HL-60/S4 (cell line): ENCODE measurements at regions not wholly inside any gene's neighbourhood (a gene's known extent, or its start where the extent isn't known, plus 50 kb on each side); places are given as distances from the start of the nearest gene placed in this dataset.

Experiments
- in situ Hi-C: fragments of 300-500 bp; cut with MboI; formaldehyde crosslinking; loops from 2 replicates; pipeline ENCODE4 v1.14.3; 2022; ENCODE audit warnings: low sequenced_read_pairs

DNA sequence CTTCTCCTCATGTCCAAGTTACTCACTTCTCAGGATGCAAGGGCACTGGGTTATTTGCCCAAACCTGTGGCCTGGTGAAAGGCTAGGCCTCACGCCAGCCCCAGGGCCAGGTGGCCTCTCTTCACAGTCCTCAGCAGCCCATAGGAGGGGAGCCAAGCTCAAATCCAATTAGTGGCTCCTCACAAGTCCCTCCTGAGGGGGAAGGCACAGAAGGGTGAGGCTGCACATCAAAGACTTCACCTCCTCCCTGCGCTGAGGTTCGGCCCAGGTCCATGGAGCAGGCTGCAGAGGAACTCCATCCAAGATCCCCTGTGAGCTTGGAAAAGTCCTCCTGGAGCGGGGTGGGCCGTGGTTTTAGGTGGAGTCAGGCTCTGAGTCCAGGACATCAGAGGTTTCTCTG lies 320.0 kb downstream of the FOXL1 start:
- in situ Hi-C loops: no loop called here

DNA sequence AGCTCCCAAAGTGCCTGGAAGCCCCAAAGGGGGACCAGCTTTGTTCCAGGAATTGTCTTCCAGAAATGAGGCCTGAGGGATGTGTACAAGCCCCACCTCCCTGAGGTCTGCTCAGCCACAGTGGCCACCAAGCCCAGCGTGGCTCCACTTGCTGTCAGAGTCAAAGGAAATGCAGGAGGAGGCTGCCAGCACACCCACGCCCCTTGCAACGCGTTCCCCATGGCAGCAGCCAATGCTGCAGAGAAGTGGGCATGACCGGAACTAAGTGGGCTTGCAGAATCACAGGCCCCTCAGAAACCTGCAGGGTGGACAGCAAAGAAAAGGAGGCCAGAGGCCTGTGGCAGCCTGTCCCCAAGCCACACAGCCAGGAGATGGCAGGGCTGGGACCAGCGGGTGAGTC lies 320.8 kb downstream of the FOXL1 start:
- in situ Hi-C loops: no loop called here

DNA sequence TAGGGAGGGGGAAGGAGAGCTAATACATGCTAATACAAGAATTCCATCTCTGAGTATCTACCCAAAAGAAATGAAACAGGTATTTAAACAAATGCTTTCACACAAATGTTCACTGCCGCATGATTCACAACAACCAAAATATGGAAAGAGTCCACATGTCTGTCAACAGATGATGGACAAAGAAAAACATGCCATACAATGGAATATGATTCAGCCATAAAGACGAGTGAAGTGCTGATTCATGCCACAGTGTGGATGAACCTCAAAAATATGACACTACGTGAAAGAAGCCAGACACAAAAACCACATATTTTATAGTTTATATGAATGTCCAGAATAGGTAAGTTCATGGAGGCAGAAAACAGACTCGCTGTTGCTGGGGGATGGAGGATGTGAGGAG lies 321.4 kb downstream of the FOXL1 start:
- in situ Hi-C loops: no loop called here

DNA sequence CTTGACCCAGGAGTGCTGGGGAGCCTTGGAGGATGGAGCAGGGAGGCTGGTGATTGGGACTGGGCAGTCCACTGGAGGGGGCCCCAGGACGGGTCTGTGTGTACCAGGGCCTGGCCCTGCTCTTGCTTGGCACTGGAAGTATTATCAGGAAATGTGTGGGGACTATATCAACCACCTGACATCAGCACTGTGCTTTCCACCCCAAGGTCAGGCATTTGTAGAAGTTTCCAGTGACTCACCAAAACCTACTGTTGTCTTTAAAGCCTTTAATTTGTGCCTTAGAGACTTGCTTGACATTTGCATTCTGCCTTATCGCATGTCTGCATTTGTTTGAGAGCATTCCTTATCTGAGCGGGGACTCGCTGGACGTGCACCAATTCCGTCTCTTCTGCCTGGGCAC lies 323.1 kb downstream of the FOXL1 start:
- in situ Hi-C loops: no loop called here

DNA sequence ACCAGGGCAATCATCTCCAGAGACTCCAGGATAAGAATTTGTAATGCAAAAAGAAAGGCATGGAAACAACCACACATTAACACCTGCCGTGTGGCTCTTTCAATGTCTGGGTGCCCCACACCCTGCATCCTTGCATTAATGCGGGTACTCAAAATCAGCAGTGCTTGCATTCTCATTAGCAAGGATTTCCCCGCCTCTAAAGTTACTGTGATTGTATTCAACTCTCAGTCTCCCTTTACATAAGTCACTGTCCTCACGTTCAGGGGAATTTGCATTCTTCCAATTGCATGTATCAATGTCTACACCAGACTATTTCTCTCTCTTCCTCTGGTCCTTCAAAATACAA lies 324.3 kb downstream of the FOXL1 start:
- in situ Hi-C loops: no loop called here

DNA sequence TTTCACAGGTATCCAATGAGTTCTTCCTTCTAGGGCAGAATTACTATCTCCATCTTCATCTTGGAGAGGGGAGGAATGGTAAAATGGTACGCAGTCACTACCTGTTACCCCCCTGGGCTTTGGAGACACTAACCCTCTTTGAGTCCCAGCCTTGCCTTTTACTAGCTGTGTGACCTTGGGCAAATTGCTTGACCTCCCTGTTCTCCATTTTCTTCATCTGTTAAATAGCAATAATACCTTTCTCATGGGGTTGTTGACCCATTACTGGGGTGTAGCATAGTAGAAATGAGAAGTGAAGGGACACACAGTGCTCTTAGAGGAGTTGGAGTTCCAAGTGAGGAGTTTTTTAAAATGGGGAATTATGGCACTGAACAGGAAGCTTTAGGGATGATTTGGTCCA lies 324.7 kb downstream of the FOXL1 start:
- in situ Hi-C loops: no loop called here

DNA sequence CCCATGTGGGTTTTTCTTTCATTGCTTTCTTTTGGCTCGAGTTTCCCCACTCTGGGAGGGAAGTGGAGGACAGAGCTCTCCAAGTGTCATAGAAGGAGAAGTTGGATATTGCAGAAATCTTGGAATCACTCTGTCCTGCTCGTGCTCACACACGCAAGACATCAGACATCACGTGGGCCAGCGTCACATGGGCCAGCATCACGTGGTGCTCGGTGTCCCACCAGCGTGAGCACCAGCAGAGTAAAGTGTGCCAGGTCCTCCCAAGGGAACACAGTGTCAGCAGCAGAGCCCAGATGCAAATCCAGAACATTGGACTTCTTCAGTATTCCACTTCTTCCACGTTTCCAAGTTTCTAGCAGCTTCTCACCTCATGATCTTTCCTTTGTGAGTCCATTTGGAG lies 327.0 kb downstream of the FOXL1 start:
- in situ Hi-C loops: no loop called here

DNA sequence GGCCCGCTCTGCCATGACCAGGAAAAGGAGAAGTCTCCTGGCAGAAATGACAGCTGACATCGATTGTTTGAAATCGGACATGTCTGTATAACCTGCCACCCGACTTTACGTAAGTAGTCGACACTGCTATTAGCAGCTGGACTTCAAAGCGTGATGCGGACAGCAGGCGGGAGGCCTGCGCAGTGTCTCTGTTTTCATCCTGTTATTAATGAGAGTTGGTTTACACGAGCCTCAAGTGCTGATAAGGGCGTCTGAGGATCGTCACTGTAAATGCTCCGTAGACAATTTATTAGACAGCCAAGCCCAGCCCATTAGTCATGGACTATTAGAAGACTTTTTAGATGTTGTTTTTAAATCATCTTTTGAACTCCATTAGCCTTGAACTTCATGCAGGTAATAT lies 328.3 kb downstream of the FOXL1 start:
- in situ Hi-C loops: no loop called here

DNA sequence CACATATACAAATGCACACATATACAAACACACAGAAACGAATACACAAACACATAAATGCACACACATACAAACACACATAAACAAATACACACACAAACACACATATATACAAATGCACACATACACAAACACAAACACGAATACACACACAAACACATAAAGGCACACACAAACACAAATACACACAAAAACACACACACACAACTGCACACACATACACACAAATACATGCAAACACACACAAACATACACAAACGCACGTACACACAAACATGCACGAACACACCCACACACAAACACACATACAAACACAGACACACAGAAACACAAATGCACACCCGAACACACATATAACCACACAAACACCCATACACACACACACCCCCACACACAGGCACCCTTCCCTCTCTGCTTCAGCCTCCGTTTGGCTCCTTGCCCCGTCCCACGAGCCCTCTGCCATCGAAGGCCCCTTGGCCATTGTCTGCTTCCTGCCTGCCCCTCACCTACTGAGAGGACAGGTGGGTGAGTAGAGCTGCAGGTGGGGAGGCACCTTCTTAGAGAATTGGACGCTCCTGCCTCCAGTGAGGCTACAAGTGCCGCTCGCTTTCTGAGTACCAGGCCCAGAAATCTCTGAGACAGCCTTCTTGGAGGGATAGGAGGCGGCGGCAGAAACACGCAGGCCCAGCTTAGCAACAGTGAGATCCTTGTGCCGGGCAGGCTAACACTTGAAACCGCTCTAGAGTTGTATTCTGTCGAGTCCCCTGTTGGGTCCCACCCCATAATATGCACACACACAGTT lies 331.2 kb downstream of the FOXL1 start:
- in situ Hi-C loops: no loop called here

DNA sequence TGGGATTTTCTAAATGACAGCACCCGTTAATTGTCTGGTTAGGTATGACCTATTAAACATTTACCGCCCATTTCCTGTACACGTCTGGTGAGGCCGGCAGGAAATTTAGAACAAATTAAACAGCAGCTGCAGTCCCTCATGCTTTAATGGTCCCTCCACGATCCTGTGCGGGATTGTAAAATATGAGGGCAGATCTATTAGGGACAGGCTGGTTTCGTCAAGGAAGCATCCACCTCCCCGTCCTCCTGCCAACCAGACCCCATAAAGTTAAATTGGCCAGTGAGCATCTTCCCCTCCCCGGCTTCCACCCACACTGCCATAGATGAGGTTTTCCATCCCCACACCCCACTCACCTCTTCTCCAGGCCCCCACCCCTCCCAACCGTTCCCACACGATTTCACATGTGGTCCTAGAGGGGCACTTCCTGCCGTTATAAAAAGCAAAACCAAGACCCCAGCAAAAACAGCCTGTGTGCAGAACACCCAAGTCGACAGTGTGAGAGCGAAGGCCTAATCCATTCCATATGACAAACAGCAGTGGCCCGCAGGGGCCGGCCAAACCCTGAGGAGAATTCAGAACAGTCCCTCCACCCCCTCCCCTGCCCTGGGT lies 331.9 kb downstream of the FOXL1 start:
- in situ Hi-C loops: no loop called here

DNA sequence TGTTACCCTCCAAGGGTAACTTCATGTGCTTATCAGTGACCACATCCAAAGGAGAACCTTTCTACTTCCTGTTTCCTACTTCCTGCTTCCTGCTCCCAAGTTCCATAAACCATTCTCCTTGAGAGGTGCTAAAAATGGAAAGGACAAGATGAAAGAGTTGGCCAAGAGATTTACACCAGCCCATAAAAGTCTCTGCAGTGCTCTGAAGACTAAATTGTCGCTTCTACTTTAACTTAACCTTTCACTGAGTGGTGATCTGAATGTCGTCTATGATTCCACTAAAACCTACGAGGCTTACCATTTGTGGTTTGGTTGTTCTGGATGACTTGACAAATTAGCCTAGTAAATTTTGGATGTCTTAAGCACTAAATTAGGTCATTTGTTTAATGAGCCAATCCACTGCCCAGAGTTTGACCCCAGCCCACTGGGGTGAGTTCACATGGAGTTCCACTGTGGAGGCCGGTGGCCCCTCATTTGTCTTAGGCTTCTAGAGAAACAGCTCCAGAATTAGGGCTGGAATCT lies 333.1 kb downstream of the FOXL1 start:
- in situ Hi-C loops: no loop called here

DNA sequence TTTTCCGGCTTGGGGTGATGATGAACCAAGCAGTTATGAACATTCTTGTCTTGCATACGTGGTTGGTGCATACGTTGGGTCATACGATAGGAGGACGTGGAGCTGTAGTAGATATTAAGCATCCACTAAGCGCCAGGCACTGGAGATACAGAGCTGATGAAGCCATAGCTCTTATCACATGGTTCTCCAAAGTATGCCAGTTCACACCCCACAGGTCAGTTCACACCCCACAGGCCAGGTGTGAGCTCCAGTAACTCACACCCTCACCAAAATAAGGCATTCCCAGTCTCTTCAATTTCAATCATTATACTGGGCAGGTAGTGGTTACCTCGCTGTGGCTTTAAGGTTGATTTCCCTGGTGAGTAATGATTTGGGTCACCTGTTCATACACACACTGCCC lies 335.5 kb downstream of the FOXL1 start:
- in situ Hi-C loops: no loop called here

DNA sequence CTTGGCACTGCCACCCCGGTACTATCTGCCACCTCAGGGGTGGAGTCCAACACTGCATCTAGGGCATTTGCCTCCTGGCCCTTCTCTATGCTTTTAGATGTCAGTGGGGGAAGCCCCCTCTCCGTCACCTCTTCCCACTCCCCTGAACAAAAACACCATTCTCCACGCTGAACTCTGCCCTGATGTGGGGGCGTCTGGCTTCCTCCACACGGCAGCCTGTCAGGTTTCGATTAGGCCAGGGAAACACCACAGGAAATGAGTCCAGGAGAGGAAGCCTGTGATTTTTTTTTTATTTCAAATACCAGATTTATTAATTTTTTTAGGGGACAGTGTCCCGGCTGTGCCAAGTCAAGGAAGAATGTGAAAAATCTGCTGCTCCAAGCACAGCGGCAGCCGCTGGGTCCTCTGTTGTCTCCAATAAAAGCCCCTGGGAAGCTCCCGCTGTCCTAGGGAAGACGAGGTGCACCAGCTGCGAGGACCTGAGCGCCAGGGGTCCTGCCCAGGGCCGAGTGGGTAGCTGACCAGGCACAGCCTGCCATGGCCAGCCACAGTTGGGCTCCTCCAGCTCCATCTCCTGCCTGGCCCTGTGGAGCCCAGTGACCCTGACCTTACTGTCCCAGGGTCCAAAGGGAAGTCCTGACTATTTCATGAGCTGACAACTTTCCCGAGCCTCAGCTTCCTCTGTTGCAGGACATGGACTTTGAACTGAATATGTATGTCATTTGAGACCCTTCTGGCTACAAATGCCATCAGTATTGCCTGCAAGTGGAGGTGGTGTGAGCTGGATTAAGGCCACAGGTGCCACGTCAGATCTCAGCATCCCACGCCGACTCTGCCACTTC lies 336.7 kb downstream of the FOXL1 start:
- in situ Hi-C loops: no loop called here

DNA sequence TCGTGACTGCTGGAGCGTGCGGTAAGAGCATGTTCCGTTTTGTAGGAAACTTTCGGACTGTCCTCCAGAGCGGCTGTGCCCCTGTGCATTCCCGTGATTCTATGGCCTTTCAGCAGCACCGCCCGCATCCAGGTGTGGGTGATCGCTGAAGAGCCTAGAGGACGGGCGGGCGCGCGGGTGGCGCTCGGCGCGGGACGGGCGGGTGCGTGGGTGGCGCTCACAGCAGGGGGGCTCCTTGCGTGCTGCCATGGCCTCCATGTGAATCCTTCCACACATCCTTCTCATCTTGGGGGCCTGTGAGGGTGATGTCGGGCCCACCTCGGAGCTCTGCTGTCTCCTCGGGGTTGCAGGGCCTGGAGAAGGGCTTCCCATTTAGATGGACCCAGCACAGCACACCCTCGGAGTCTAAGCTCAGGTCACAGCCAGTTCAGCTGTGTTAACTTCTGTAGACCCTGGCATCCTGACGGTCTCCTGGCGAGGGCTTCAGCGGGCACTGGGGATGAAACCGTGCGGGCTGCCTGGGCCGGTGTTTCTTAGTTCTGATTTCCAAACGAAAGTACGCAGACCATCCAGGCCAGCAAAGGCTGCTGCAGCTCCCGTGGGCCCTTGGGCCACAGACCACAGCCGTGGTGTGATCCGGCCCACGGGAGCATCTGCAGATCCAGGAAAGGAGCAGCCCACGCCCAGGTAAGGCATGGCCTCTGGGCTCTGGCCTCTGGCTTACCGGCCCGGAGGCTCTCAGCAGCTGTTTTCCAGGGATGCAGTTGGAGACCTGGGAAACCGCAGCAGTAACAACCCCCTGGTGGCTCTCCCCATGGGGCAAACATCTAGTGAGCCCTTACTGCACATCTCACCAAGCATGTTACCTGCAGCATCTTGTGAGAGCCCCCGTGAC lies 339.4 kb downstream of the FOXL1 start:
- in situ Hi-C loops: no loop called here

DNA sequence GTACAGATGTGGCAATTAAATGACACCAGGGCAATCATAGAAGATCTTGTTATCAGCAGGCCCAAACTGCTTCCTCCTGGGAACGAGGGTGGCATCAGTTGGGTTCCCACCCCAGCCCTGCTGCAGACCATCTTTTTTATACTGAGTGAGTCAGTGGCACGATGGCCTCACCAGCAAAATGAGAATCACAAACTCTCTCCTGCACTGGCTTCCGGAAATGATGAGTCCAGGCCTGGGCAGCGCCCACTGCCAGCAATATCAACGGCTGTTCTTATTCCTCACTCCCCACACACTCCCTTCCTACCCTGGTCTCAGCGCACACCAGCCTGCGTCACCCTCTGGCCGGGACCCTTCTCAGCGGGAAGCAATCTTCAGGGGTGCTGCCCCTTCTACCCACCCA lies 340.3 kb downstream of the FOXL1 start:
- in situ Hi-C loops: no loop called here

DNA sequence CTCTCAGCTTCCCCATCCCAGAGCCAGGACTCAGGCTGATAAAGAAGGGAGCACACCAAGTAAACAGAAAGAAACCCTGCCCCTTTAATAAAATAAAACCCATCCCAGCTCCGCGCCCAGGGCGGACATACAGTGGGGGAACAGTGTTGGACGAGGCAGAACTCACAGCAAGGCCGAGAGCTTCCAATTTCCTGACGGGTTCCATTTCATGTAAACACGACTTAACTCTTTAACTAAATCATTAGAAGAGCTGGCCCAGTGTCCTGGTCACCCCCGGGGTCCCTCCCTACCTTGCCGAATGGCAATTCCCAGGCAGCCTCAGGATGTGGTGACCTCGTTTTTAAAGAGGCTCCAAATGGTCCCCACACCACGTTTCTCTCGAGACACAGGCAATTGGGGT lies 340.7 kb downstream of the FOXL1 start:
- in situ Hi-C loops: no loop called here

DNA sequence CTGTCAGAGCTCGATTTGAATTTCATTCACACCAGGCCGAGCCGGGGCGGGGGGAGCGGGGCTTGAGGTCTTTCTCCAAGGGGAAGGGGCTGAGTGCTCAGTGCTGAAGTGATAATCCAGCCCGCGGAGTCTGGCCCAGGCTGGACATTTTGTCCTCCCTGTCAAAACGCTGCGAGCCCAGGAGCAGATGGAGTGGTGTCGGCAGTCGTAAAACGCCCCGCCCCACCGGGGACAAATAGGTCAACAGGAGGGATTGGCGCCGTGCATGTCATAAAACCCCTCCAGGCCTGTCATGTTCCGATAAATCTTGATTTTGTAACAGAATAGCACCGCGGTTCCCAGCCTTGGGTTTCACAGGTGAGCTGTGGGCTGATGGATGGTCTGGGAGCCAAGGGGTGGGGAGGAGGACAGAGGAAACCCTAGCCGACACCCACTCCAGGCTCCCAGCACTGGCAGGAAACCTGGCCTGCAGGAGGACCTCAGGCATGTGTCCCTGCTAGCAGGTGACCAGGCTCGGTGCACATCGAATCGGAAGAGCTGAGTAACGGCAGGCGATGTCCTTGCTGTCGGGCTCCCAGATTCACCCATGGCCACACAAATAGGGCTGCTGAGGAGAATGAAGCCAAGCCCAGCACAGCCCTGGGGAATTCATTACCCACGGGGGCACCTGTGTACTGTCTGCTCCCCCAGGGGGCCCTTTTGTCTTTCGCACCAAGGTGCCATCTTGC lies 341.4 kb downstream of the FOXL1 start:
- in situ Hi-C loops: no loop called here

DNA sequence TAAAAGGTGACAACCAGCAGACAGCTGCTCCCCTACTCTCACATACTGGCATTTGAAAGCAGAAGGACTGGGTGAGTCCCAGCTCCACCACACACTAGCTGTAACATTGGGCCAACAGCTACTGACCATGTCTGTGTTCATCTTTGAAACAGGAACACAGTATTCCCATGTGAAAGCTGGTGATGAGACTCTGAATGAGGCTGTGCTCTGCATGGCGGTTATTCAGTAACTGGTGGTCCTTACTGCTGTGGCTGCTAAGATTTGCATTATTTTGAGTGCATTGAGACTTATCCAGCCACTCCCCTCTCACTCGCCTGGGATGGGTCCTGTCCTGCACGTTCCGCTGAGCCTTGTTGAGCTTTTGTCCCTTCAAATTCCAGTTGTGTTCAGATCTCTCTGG lies 342.9 kb downstream of the FOXL1 start:
- in situ Hi-C loops: no loop called here

DNA sequence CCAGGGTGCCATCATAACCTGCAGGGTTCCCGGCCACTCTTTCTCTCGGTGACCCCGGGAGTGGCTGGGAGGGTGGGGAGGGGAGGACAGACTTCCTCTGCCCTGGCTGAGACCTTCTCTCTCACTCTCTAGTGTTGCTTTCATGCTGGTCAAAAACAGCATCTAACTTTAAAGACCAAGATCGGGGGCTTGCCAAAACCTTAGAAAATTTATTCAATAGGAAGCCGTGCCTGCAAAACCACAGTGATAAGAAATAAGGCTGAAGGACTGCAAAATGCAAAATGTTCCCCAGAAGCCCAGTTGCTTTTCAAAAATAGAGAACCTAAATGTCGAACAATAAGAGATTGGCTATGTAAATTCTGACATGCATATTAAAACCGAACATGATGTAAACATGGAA lies 344.0 kb downstream of the FOXL1 start:
- in situ Hi-C loops: no loop called here

DNA sequence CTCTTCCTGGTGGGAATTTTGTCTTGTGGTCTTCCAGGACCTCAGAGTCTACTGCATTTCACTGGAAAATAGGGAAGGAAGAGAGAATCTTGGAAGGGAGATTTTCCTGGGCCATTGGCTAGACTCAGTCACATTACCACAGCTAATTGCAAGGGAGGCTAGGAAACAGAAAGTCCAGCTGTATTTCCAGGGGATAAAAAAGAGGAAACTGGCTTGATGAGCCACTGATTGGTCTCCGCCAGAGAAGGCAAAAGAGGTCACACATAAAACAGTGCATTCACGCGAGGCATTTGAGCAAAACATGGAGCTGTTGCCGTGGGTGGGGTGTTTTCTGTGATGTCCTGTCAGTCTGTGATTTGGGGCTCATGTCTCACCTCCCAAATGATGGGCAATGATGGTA lies 345.3 kb downstream of the FOXL1 start:
- in situ Hi-C loops: no loop called here
